Breast epithelium (tissue), 4 donors: ENCODE measurements at regions not wholly inside any gene's neighbourhood (a gene's known extent, or its start where the extent isn't known, plus 50 kb on each side); places are given as distances from the start of the nearest gene placed in this dataset.

Experiments
- DNase-seq, 2 donors: peaks; one replicate each; pipeline ENCODE4 v3.0.0-alpha.2; 2019; ENCODE audit warnings: low spot score in 2 of 2
- H3K27ac ChIP-seq, 2 donors: fragments of 200-600 bp; sonication (generic) in 1 of 2; one replicate each; pipeline ENCODE4 v1.5.1; 2016 to 2019; ENCODE audit warnings: mild to moderate bottlenecking in 1 of 2
- H3K27me3 ChIP-seq, 2 donors: fragments of 200-600 bp; sonication (generic) in 1 of 2; one replicate each; pipeline versions ENCODE4 v1.5.1 to v1.6.0; 2017 to 2019; ENCODE audit warnings: control low read depth in 1 of 2, mild to moderate bottlenecking in 1 of 2
- H3K36me3 ChIP-seq: fragments of 200-600 bp; one replicate; pipeline ENCODE4 v1.5.1; 2019
- H3K4me1 ChIP-seq, 2 donors: fragments of 200-600 bp; sonication (generic); one replicate each; pipeline ENCODE4 v1.5.1; 2016 to 2019; ENCODE audit warnings: control low read depth in 1 of 2
- H3K4me3 ChIP-seq, 3 donors: fragments of 200-600 bp; sonication (generic); 1 replicate in 2 of 3; 2 replicates in 1 of 3; pipeline ENCODE4 v1.5.1; 2016 to 2019; ENCODE audit warnings: mild to moderate bottlenecking in 3 of 3, moderate library complexity in 2 of 3
- H3K9me3 ChIP-seq, 2 donors: fragments of 200-600 bp; sonication (generic) in 1 of 2; one replicate each; pipeline ENCODE4 v1.5.1; 2016 to 2019; ENCODE audit warnings: control low read depth in 1 of 2
- POLR2A ChIP-seq: fragments of 450-650 bp; IDR thresholded peaks from one replicate; pipeline ENCODE4 v1.6.1; 2016; ENCODE audit warnings: antibody characterized with exemption, mild to moderate bottlenecking, moderate library complexity
- POLR2AphosphoS5 ChIP-seq, 3 donors: sonication (generic); formaldehyde crosslinking; IDR thresholded peaks; one replicate each; pipeline ENCODE4 v1.6.1; 2017; ENCODE audit warnings: antibody characterized with exemption in 3 of 3
- intact Hi-C: fragments of 100-400 bp; cut with DNase I; formaldehyde crosslinking; loops from one replicate; pipeline ENCODE4 v1.15.1; 2023; ENCODE audit warnings: low total_unique reads
- TF ChIP-seq, protein P1 (sequence below), 3 donors: fragments of 450-650 bp; IDR thresholded peaks; one replicate each; pipeline ENCODE4 v1.5.1; 2016 to 2017; ENCODE audit warnings: antibody characterized with exemption in 3 of 3, mild to moderate bottlenecking in 3 of 3, moderate library complexity in 3 of 3

DNA sequence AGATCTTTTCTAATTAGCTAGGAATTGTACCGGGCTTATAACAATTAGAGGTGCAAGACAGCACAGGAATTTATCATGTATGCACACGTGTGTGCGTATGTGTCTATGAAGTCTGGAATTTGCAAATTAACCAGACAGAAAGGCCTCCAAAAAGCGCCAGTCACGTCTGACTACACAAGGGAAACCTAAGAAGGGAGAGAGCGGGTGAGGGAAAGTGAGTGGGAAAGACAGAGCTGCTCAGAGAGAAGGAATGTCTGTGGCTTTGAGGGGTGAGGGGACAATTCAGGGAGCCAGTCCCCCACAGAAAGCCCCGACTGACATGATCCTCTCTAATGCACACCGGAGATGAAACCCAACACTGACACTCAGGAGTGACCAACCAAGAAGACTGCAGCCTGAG, 197.7 kb upstream of the SH3BP4 start:
- no peaks in the 10 kb centered on the region for H3K36me3 ChIP-seq
- H3K4me3 ChIP-seq: no peak overlapping the region
- H3K9me3 ChIP-seq: no peaks in the 10 kb centered on the region
- TF ChIP-seq POLR2AphosphoS5 (IDR thresholded peaks at IDR 0.05) (no peak), POLR2A (no peak)
- TF ChIP-seq, protein P1, sequence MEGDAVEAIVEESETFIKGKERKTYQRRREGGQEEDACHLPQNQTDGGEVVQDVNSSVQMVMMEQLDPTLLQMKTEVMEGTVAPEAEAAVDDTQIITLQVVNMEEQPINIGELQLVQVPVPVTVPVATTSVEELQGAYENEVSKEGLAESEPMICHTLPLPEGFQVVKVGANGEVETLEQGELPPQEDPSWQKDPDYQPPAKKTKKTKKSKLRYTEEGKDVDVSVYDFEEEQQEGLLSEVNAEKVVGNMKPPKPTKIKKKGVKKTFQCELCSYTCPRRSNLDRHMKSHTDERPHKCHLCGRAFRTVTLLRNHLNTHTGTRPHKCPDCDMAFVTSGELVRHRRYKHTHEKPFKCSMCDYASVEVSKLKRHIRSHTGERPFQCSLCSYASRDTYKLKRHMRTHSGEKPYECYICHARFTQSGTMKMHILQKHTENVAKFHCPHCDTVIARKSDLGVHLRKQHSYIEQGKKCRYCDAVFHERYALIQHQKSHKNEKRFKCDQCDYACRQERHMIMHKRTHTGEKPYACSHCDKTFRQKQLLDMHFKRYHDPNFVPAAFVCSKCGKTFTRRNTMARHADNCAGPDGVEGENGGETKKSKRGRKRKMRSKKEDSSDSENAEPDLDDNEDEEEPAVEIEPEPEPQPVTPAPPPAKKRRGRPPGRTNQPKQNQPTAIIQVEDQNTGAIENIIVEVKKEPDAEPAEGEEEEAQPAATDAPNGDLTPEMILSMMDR (IDR thresholded peaks at IDR 0.05): no peak
- no peak overlapping the region for H3K27ac ChIP-seq
- no peak for DNase-seq
- intact Hi-C loops: no loop called here
- H3K4me1 ChIP-seq: no peaks in the 10 kb centered on the region
- no peaks in the 10 kb centered on the region for H3K27me3 ChIP-seq

GRCh38 chr2:234753701-234754100, 198.1 kb upstream of the SH3BP4 start:
- no peak overlapping the region for H3K4me3 ChIP-seq
- H3K36me3 ChIP-seq: no peaks in the 10 kb centered on the region
- no peaks in the 10 kb centered on the region for H3K4me1 ChIP-seq
- TF ChIP-seq POLR2A (no peak), POLR2AphosphoS5 (IDR thresholded peaks at IDR 0.05) (no peak)
- TF ChIP-seq, protein P1 (IDR thresholded peaks at IDR 0.05): no peak
- no peaks in the 10 kb centered on the region for H3K9me3 ChIP-seq
- no peaks in the 10 kb centered on the region for H3K27me3 ChIP-seq
- H3K27ac ChIP-seq: no peak overlapping the region
- DNase-seq: no peak
- intact Hi-C loops: no loop called here

DNA sequence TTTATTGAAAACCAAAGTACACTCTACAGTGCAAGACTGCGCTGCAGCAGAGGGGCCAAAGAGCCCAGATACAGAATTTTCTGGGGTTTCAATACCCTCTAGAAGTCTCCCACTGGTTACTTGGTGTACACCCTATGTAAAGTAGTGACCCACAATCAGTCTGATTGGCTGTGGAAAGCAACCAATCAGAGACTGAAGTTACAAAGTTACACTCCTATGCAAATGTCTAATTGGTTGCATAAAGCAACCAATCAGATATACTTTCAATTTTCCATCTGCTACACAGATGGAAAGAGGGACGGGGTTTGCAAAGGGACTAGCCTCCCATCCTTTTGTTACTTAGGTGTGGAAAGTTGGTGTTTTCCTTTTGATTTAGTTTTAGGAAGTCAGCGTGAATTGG, 198.9 kb upstream of the SH3BP4 start:
- H3K4me1 ChIP-seq: no peaks in the 10 kb centered on the region
- no peaks in the 10 kb centered on the region for H3K36me3 ChIP-seq
- H3K4me3 ChIP-seq: no peak overlapping the region
- no peak overlapping the region for H3K27ac ChIP-seq
- H3K27me3 ChIP-seq: no peaks in the 10 kb centered on the region
- TF ChIP-seq, protein P1 (IDR thresholded peaks at IDR 0.05): no peak
- no peak for TF ChIP-seq POLR2A
- TF ChIP-seq POLR2AphosphoS5 (IDR thresholded peaks at IDR 0.05): no peak
- DNase-seq: no peak
- H3K9me3 ChIP-seq: no peaks in the 10 kb centered on the region
- intact Hi-C loops: no loop called here

GRCh38 chr2:234751275-234751973, 200.4 kb upstream of the SH3BP4 start:
- H3K9me3 ChIP-seq: no peaks in the 10 kb centered on the region

More at GRCh38 chr2:234751275-234751973, 200.4 kb upstream of the SH3BP4 start:
- Histone ChIP-seq H3K27me3 (no peaks in the 10 kb centered on the region), H3K4me1 (no peaks in the 10 kb centered on the region), H3K27ac (no peak overlapping the region), H3K4me3 (no peak overlapping the region), H3K36me3 (no peaks in the 10 kb centered on the region)
- intact Hi-C loops: no loop called here
- no peak for DNase-seq
- no peak for TF ChIP-seq POLR2A
- TF ChIP-seq POLR2AphosphoS5 (IDR thresholded peaks at IDR 0.05): no peak
- TF ChIP-seq, protein P1 (IDR thresholded peaks at IDR 0.05): no peak
